ENCODE measurements at regions not wholly inside any gene's neighbourhood (a gene's known extent, or its start where the extent isn't known, plus 50 kb on each side); places are given as distances from the start of the nearest gene placed in this dataset.

GRCh38 chr9:78383130-78383529 lies 86.2 kb downstream of the PSAT1 start:
- no peaks in the 10 kb centered on the region for H3K9me3 ChIP-seq
- FAIRE-seq: no peak
- no peaks in the 10 kb centered on the region for H3K4me1 ChIP-seq
- intact Hi-C loops (cut with DNase I): no loop called here
- ATAC-seq: no peak
- no peak overlapping the region for H3K4me3 ChIP-seq
- no peak for TF ChIP-seq CTCF (IDR thresholded peaks at IDR 0.05)
- no peak overlapping the region for H3K27ac ChIP-seq
- H3K36me3 ChIP-seq: no peaks in the 10 kb centered on the region
- 60 to 70% methylated on average over 3 of the region's 3 CpGs for WGBS, 2 donors
- no peak for DNase-seq
- H3K27me3 ChIP-seq: no peaks in the 10 kb centered on the region

- no peak for ATAC-seq
These were observed 89.4 kb downstream of the PSAT1 start for GRCh38 chr9:78386348-78386747.

GRCh38 chr9:78386773-78387172 lies 89.8 kb downstream of the PSAT1 start:
- FAIRE-seq: no peak
- no peak overlapping the region for H3K4me3 ChIP-seq
- H3K36me3 ChIP-seq: no peaks in the 10 kb centered on the region
- intact Hi-C loops (cut with DNase I): no loop called here
- H3K4me1 ChIP-seq: no peaks in the 10 kb centered on the region
- DNase-seq: no peak
- ATAC-seq: no peak
- H3K27ac ChIP-seq: no peak overlapping the region
- TF ChIP-seq CTCF (IDR thresholded peaks at IDR 0.05): no peak
- H3K27me3 ChIP-seq: no peaks in the 10 kb centered on the region
- H3K9me3 ChIP-seq: no peaks in the 10 kb centered on the region

More at GRCh38 chr9:78386348-78386747, 89.4 kb downstream of the PSAT1 start:
- no peaks in the 10 kb centered on the region for H3K27me3 ChIP-seq
- no peaks in the 10 kb centered on the region for H3K4me1 ChIP-seq
- 94 to 100% methylated on average over 1 of the region's 1 CpG for whole genome bisulfite sequencing, 2 donors
- intact Hi-C loops (cut with DNase I): no loop called here
- H3K36me3 ChIP-seq: no peaks in the 10 kb centered on the region
- H3K9me3 ChIP-seq: no peaks in the 10 kb centered on the region
- no peak overlapping the region for H3K27ac ChIP-seq
- no peak for FAIRE-seq
- TF ChIP-seq CTCF (IDR thresholded peaks at IDR 0.05): no peak
- no peak overlapping the region for H3K4me3 ChIP-seq
- DNase-seq: no peak

- FAIRE-seq (no peak), DNase-seq (no peak), ATAC-seq (no peak)
- no peaks in the 10 kb centered on the region for H3K36me3 ChIP-seq
- no peak overlapping the region for H3K27ac ChIP-seq
- no peak for TF ChIP-seq CTCF (IDR thresholded peaks at IDR 0.05)
- no peaks in the 10 kb centered on the region for H3K27me3 ChIP-seq
- H3K4me1 ChIP-seq: no peaks in the 10 kb centered on the region
- no peaks in the 10 kb centered on the region for H3K9me3 ChIP-seq
- H3K4me3 ChIP-seq: no peak overlapping the region
- intact Hi-C loops (cut with DNase I): no loop called here
- 84 to 85% methylated on average over 2 of the region's 2 CpGs for WGBS, 2 donors
These were observed 96.4 kb downstream of the PSAT1 start for GRCh38 chr9:78393340-78393739.

- H3K27ac ChIP-seq: no peak overlapping the region
- intact Hi-C loops (cut with DNase I): no loop called here
- no peaks in the 10 kb centered on the region for H3K9me3 ChIP-seq
- DNase-seq: no peak
- H3K27me3 ChIP-seq: no peaks in the 10 kb centered on the region
- H3K36me3 ChIP-seq: no peaks in the 10 kb centered on the region
- no peaks in the 10 kb centered on the region for H3K4me1 ChIP-seq
- FAIRE-seq: no peak
- TF ChIP-seq CTCF (IDR thresholded peaks at IDR 0.05): no peak
- 94 to 100% methylated on average over 2 of the region's 2 CpGs for WGBS, 2 donors
- no peak for ATAC-seq
- no peak overlapping the region for H3K4me3 ChIP-seq
These were observed 97.0 kb downstream of the PSAT1 start for GRCh38 chr9:78393932-78394331.

All from pancreas (tissue), 10 donors.